NCI-H2171 treated with DMSO at 0.1 percent for 48 hours (cell line): ENCODE measurements at regions not wholly inside any gene's neighbourhood (a gene's known extent, or its start where the extent isn't known, plus 50 kb on each side); places are given as distances from the start of the nearest gene placed in this dataset.

ENCODE experiments used
- DNase-seq: peaks from one replicate; lab custom pipeline; 2025; lab: John Stamatoyannopoulos, UW

DNA sequence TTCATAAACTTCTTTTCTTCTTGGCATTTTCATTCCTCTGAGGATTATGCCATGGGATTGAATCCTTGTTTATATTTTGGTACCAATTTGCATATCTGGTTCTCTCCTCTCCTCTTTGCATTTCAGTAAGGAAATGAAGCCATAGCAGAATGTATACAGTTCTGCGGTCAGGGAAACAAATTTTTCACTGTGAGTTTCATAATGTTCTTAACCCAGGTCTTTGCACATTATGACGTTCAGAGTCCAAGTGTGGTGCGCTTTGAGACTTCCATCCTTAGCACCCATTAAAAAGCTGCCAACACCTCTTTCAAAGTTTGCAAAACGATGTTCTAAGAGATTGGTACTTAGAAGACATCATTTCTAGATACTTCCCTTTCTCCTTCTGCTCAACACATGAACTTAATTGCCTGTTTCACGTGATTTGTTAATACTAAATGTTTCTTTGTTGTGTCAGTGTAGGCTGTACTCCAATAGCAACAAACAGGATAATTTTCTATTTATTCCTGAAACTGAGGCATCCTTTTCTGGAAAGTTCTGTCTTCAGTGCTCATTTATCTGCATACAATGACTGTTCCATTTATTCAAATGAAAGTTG is 953.1 kb upstream of the NR2F2 start:
- no peak for DNase-seq

DNA sequence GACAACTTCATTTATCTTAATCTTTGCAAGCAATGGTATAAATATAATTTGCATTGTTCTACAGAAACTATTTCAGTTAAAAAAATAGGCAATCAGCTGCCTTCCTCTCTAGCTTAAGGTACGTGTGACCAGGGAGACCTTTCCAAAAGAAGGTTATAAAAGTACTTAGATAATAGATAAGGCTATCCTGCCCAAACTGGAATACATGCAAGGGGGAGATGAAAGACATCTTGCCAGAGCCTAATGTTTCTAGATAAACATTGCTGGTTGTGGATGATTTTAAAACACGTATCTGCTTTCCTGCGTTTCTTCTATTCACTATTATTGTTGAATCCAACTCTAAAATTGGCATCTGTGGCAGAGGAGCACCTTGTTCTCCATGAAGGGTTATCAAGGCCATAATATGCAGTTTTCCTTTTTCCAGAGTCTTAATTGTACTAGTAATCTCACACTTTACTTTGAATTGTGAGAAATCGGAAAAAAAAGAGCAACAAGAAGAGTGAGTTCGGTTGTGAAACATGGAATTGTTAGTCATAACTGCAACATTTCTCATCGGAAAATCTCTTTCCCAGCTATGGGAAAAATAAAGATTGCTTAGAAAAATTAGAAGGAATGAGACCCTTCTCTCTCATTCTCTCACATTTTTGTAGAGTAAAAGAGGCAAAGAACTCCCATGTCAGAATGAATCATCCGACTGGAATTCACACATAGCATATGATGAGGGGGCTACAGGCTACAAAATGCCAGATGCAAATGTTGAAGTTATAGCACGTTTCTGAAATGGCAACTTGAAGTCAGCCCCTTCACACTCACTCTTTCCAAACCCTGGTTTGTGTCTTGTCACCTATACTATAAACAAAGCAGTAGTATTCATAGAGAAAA is 936.1 kb upstream of the NR2F2 start:
- DNase-seq, result no peak

DNA sequence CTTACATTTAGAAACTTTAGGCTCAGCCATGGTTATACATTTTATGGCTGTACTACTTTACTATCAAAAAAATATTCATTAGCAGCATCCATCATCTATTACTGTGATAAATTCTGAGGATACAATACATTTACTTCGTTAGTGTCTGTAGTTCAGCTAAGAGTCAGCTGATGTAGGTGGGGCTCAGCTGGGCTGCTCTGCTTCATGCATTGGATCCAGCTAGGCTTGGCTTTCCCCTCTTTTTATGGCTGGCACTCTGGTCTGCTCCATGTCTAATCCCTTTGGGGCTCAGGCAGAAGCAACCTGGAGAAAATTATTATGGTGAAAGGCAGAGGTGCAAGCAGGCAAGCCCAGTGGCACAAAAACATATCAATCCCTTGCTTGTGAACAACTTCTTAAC is 930.1 kb upstream of the NR2F2 start:
- DNase-seq, result no peak

DNA sequence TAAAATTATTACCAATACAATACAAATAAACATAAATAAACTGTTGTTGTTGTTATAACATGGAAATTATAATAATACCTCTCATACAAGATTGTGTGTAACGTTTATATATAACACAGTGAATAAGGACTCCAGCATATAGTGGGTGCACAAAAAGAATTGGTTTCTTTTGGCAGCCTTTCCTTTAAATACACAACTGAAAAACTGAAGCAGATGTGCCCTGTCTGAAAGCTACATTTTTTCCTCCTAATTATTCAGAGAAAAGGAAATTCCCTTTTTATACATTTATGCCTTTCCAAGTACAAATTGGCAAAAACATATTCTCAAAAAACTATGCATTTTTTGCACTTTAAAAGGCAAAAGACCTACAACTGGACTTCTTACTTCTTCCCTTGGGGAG is 928.9 kb upstream of the NR2F2 start:
- no peak for DNase-seq

DNA sequence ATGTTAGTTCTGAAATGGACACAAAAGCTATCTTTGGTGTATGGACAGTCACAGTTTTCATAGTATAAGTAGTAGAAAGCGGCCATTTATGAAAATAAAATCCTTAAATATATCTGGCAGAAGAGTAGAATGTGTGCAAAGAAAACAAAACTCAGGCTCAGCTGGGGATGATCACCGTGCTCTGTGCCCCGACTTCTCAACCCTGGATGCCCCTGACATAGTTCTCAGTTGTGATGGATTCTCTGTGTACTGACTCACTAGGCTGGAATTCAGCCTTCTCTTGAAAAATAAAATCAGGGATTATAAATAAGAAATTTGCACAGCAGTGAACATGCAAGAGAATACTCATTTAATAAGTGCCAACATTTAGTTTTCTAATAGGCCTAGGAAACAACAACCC is 925.1 kb upstream of the NR2F2 start:
- DNase-seq, result no peak

DNA sequence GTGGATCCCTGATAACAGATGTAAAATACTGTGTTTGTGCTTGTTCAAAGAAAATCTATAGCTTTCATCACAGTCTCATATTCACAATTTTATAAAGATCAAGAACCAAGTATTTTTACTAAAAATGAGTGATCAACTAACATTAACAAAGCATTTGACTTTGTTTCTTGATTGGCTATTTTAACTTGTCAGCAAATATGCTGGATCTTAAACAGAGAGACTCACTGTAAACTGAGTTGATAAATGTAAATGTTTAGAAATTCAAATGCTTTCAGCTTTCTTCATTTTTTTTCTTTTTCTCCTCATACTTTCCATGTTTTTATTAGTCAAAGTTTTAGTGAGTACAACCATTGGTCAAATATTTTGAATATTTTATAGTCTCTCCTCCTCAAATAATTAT is 923.0 kb upstream of the NR2F2 start:
- DNase-seq, result no peak

DNA sequence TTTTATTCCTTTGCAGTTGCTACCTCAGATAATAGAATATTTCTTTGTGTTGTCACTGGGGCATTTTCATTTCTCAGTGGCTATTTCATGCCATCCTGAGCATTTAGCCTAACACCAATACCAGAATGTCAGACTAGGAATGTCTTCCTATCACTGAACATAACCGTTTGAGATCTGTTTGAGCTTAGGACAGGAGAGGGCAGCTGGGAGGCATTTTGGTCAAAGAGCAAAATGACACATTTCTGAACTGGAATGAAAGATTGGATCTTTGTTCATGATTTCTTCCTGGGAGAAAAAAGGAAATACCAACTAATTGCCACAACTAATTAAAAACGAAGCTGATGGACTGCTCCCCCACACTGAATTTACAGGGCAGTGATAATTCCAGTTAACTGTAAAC is 921.3 kb upstream of the NR2F2 start:
- DNase-seq, result no peak

DNA sequence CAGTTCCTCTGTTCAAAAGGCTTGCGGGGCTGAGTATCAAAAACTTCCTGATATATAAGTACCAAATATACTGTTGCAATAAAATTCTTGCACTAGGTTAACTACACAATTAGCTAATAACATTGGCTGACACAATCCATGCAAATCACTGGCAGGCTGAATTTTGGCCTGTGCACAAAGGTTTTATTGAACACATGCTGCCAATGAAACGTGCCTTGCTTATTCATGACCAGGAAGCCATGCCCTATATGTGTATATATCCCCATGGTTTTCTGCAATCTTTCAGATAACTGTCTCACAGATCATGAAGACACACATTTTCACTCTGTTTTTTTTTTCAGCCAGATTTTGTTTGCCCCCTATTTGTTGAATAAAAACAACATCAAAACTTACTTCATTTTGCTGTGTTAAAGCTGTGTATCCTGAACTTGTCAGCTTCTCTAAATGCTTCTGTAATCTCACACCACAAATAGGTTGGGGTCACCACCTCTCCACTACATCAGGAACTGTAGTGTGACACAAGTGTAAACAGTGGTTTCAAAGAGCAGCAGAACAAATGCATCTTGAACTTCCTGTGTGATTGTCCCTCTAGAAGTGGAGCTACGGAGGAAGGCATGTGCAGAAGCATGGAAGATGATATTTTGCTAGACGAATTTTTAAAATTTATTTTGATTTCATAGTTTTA is 920.7 kb upstream of the NR2F2 start:
- DNase-seq, result no peak

DNA sequence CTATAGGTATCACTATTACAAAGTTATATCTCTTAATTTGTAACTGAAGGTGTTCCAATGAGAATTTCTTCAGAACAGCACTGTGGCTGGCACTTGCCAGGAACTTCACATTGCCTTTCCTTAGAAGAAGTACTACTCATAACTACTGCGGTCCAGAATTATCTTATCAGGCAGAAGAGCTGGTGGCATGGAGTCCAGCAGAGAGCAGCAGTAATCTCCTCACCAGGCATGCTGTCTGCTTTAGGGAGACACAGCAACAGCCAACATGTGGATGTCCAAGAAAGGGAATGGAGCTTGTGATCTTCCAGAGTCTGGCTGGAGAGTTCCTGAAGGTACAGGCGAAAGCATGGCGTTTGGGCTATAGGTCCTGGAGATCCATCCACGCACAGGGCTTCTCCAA is 919.7 kb upstream of the NR2F2 start:
- no peak for DNase-seq

DNA sequence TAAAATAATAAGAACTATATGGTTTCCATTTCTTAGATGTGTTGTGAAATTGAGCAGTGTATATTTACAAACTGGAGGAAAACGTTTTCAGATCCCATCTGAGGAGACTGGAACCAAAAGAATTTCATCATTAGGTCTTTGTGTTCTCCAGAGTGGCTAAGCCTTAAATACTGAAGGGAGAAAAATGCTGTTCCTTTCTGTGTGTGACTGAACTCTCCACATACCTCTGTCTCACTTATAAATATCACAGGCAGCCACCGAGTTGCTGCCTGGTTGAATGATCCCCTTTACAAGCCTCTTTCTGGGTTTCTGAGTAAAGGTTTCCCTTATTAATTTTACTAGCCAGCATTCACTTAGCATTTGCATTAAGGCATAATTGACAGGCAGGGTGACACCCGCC is 913.9 kb upstream of the NR2F2 start:
- DNase-seq, result no peak

DNA sequence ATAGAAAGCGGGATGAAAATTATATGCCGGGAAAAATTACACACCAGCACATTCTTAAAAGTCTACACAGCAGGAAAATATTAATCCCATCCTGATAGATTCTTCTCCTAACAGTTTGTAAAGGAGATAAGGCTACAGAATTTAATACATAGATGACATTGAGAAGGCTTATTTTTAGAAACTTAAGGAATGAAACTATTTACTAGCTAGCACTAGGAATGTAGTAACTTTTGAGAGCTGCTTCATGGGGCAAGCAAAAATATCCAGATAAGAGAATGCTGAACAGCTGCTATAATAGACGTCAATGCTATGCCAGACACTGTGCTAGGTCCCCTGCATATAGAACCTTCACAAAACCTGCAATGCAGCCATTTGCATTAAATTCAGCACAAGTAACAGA is 912.7 kb upstream of the NR2F2 start:
- DNase-seq, result no peak

DNA sequence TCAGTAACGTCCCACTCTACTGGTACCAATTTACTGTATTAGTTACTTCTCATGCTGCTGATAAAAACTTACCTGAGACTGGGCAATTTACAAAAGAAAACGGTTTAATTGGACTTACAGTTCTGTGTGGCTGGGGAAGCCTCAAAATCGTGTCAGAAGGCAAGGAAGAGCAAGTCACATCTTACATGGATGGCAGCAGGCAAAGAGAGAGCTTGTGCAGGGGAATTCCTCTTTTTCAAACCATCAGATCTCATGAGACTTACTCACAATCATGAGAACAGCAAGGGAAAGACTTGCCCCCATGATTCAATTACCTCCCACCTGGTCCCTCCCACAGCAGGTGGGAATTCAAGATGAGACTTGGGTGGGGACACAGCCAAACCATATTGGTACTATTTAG is 908.2 kb upstream of the NR2F2 start:
- DNase-seq, result no peak

DNA sequence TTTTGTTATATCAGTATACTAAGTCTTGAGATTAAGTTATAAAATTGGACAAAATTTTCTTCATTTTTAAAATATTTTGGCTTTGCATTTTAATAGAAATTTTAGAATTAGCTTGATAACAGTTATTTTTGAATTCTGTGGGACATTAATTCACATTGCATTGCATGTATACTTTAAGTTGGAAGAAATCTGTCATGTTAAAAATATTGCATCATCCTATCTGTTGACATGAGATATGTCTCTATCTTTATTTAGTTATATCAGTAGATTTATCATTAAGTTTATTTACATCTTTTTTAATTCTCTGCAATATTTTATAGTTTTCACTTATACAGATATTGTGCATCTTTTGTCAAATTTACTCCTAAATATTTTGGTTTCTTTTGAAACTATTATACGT is 904.6 kb upstream of the NR2F2 start:
- DNase-seq, result no peak

DNA sequence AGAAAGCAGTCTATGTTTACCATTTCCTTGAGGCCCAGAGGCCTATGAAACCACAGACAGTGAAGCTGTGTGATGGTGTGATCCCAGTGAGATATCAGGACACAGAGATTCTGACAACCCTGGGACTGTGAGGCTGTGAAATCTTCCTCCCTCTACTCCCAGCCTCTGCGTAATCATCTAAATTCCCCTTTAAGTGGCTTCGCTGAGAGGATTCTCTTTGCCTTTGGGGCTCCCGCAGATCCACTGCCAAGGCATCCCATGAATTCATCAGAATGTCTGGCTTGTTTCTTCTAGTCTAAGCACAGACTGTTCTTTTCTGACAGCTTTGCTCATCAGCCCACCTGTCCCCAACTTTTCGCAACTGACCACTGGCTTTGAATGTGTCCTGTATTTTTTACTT is 901.2 kb upstream of the NR2F2 start:
- no peak for DNase-seq

DNA sequence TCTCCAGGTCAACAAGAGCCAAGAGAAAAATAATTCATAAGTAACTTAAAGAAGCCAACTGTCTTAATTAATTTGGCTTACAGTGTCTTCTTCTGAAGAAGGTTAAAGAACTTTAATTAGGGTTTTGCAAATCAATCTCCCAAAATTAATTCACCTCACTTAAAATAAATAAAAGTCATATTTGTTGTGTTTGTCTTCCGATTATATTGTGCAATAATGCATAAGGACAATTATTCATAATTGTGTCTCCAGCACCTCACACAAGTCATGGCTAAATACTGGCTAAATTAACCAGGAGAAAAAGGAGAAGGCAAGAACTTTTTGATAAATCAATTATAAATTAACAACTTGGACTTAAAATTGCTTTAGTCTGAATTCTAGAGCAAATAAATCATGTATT is 899.0 kb upstream of the NR2F2 start:
- DNase-seq, result no peak

DNA sequence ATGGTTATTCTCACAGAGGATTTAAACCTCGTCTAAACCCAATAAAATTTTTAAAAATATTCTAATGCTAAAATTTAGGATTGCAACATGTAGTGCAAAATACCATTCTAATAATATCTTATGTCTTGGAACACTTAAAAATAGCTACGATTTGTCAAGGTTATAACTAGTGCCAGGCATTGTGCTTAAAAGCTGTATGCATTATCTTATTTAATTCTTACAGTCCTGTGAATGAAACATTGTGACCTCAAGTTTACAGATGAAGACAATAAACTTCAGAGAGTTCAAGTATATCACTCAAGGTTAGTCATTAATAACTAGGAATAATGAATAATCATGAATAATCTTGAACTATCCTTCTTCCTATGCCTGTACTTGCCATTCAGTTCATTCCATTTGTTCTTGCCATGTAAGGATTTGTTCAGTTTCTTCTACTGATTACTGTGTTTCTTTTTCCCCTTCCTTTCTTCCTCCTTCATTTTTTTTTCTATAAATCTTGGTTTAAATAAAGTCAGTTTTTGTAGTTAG is 897.6 kb upstream of the NR2F2 start:
- no peak for DNase-seq

DNA sequence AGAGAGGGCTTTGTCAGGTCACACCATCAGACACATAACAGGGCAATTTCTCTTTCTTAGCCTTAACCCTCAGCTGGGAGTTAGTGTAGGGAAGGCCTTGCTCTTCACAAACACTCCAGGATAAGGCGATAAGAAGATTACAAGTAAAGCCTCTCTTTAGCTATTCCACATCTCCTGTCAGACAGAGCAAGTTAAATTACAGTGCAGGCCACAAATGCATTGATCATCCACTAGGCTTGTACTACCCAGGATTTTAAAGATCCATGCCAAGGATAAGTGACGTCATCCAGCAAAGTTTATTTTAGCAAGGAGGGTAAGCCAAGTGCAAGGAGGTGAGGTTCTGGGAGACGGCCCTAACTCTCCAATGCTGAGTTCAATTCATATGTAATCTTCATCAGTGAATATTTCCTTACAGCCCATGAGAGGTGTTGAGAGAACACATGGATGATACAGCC is 890.6 kb upstream of the NR2F2 start:
- no peak for DNase-seq

DNA sequence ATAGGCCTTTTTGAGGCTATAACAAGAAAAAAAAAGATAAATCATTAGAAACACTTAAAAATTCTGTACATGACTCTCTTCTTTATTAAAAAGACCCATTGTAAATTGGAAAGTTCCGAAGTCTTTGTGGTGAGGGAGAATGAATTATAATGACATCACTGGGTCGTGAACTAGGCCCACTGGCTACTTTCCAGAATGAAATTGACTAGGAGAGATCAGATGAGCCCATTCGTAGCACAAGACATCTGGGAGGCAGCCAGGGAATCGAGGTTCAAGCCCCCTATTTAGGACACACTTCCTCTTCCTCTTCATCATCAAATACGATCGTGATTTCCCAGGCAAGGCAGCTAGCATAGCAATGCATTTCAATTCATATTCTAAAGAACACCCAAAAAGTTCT is 889.8 kb upstream of the NR2F2 start:
- DNase-seq, result no peak

DNA sequence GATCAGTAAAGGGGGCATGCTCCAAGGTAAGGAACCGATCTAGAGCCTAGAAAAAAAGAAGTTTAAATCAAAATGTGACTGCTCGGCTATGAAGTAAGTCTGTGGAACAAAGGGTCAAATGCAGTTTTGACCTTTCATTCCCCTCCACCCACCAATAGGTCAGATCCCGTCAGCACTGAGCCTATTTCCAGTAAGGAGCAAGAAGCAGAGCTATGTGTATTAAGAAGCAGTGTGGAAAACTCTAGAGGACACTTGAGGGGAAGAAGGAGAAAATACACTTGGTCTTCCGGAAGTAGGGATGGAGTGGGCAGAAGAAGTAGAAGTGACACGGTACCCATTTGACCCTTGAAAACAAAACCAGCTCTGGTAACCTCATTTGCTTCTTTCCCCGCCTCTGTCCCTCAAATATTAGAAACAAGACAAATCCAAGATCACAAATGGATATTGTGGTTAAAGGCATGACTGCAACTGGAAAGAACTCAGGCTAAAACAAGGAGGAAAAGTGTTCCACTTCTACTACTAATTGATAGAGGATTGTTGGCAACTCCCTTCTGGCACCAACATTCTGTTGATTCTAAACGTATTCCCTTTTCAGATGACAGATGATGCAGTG is 888.3 kb upstream of the NR2F2 start:
- DNase-seq, result no peak

DNA sequence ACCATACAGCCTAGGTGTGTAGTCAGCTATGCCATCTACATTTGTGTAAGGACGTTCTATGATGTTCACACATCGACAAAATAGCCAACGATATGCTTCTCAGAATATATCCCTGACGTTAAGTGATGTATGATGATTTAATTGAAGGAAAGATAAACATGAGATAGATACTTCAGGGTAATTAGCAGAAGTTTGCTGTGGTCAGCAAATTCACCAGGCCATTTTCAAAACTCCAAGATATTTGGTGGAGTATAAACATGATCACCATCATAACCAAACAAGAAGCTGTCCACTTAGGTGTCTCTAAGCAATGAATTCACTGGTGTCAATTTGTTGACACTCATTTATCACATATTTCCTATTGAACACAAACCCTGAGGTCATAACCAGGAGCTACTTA is 885.6 kb upstream of the NR2F2 start:
- no peak for DNase-seq

DNA sequence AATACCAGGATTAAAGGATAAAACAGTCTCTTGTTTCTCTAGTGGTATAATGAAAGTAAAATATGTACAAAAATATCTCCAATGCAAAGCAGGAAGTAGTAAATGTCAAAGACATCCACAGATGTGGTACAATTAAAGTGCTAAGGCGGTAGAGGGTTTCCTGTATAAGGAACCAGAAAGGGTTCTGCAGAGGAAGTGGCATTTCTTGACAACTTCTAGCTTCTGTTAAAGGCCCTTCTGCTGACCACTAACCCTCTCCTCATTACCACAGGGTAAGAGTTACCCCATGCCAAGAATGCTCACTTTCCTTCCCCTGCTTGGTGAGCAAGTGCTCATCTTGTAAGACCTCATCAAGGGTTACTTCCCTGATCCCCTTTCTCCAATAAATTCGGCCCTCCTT is 883.6 kb upstream of the NR2F2 start:
- no peak for DNase-seq

DNA sequence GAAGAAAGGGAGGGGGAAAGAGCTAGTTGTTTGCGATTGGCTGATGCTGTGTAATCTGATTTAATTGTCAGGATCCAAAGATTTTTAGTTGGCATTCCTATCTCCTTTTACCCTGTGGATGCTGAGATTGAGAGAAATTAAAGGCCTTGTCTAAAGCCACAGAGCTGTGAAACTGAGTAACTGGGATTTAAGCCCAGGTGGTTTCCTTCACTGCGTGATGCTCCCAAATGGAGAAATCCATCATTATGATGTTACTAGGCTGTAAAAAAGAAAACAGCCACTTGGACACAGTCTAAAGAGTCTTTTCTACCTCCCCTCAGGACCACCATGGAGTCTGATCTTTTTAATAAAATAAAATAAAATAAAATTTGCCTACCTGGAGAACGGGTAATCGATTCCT is 883.0 kb upstream of the NR2F2 start:
- DNase-seq, result no peak
